Mesodermal cell (in vitro differentiated cells): ENCODE measurements at regions not wholly inside any gene's neighbourhood (a gene's known extent, or its start where the extent isn't known, plus 50 kb on each side); places are given as distances from the start of the nearest gene placed in this dataset.

Experiments
- H3K27ac ChIP-seq: 2 replicates; pipeline ENCODE4 v1.7.0; 2013; ENCODE audit warnings: mild to moderate bottlenecking, low read depth, low read length, moderate library complexity; ENCODE audit not compliant: severe bottlenecking
- H3K36me3 ChIP-seq: 2 replicates; pipeline ENCODE4 v1.7.1; 2013; ENCODE audit warnings: mild to moderate bottlenecking, low read length, moderate library complexity; ENCODE audit not compliant: control insufficient read depth, insufficient read depth
- H3K4me1 ChIP-seq: one replicate; pipeline ENCODE4 v1.7.1; 2013; ENCODE audit warnings: mild to moderate bottlenecking, low read length; ENCODE audit not compliant: insufficient read depth, control insufficient read depth, poor library complexity, severe bottlenecking
- H3K4me3 ChIP-seq: 2 replicates; pipeline ENCODE4 v1.7.0; 2013; ENCODE audit warnings: low read length, control low read depth, mild to moderate bottlenecking; ENCODE audit not compliant: insufficient read depth, poor library complexity, severe bottlenecking; ENCODE audit errors: extremely low read depth
- H3K9me3 ChIP-seq: 2 replicates; pipeline ENCODE4 v1.7.1; 2013; ENCODE audit warnings: mild to moderate bottlenecking, low read length, moderate library complexity; ENCODE audit not compliant: control insufficient read depth
- WGBS, 2 experiments: methylation state at CpG; one replicate each; pipeline ENCODE4 v1.1.5; 2013; ENCODE audit warnings: missing lambda C conversion rate in 2 of 2; ENCODE audit not compliant: insufficient coverage in 2 of 2; 5-methylcytosine and 5-hydroxymethylcytosine counted together

DNA sequence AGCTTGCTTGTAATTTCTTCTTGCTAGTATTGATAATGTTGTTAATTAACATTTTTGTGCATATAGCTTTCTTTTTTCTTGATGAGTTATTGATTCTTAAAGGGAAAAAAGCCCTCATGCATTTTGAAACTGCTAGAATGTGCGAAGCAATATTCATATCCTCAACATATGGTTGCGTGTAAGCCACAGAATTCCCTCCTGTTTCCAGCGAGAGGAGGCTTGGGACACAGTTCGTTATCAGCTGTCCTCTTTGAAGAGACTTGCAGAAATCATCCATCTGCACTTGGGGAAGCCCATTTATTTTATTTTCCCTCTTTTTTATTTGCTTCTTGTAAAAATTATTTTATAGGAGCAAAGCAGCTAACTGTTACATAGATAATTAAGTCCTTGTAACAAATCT lies 398.0 kb downstream of the ADRA2A start:
- 90 to 94% methylated on average over 3 to 4 of the region's 4 CpGs for WGBS, 2 experiments
- no peaks in the 10 kb centered on the region for H3K9me3 ChIP-seq
- H3K4me1 ChIP-seq = no peaks in the 10 kb centered on the region
- H3K27ac ChIP-seq = no peak overlapping the region
- no peaks in the 10 kb centered on the region for H3K36me3 ChIP-seq
- no peak overlapping the region for H3K4me3 ChIP-seq

DNA sequence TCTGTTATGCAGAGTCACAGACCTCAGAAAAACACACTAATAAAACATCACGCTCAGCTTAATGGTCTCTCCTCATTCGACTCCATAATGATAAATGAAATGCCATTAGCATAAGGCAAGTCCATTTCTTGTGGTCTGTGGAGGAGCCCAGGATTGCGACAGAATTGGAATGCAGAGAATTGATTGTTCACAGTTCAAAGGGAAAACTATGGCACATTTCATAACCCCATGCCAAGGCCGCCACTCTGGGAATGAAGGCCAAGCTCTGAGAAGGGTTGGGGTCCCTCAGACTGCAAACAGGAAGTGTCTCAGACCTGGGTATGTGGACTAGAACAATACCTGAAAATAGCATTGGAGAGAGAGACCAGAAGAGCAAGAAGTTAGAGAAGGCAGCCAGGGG lies 398.9 kb downstream of the ADRA2A start:
- 80 to 86% methylated on average over 1 to 3 of the region's 4 CpGs for WGBS, 2 experiments
- Histone ChIP-seq H3K4me3 (no peak overlapping the region), H3K27ac (no peak overlapping the region), H3K9me3 (no peaks in the 10 kb centered on the region), H3K4me1 (no peaks in the 10 kb centered on the region), H3K36me3 (no peaks in the 10 kb centered on the region)

DNA sequence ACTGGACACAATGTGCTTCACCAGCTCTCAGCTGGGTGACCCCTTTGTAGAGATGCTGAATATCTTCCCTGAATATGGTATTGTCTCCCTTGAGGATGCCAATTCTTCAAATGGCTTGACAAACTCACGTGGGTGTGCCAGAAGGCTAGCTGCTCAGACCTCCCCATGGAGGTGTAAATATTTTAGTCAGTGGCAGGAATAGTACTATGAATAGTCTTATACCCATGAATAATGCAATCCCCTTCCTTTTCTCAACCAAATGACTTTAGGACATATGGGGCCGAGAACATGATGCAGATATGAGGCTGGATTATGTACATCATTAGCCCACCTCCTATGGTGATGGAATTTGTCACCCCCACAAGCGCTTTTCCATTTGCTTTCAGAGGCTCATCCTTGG lies 401.8 kb downstream of the ADRA2A start:
- no peaks in the 10 kb centered on the region for H3K9me3 ChIP-seq
- WGBS, 2 experiments = no CpG with 5 or more reads among the region's 3 CpGs
- no peaks in the 10 kb centered on the region for H3K36me3 ChIP-seq
- no peak overlapping the region for H3K27ac ChIP-seq
- no peaks in the 10 kb centered on the region for H3K4me1 ChIP-seq
- H3K4me3 ChIP-seq = no peak overlapping the region

DNA sequence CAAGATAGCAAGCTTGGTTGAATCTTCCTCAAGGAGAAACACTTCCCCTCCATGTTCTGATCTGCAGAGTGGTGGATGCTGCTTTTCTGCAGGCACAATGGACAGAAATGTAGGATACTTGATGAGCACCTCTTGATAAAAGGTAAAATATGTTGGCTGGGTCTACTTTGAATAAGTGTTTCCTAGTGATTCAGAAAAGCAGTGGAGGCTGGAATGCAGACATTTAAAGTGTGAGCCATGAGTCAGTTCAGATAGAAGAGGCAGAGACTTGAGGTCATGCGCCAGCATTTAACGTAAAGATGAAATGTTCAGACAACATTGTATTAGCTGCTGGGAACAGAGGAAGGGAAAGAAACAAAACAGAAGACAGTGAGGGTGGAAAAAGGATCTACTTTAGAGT lies 403.1 kb downstream of the ADRA2A start:
- Histone ChIP-seq H3K4me3 (no peak overlapping the region), H3K4me1 (no peaks in the 10 kb centered on the region), H3K36me3 (no peaks in the 10 kb centered on the region), H3K9me3 (no peaks in the 10 kb centered on the region), H3K27ac (no peak overlapping the region)
- WGBS, 2 experiments = 100% methylated on average over 1 to 2 of the region's 2 CpGs

- Histone ChIP-seq H3K27ac (no peak overlapping the region), H3K9me3 (no peaks in the 10 kb centered on the region), H3K36me3 (no peaks in the 10 kb centered on the region), H3K4me3 (no peak overlapping the region), H3K4me1 (no peaks in the 10 kb centered on the region)
- WGBS, 2 experiments = 90 to 95% methylated on average over 2 of the region's 5 CpGs
Measured at GRCh38 chr10:111481261-111481826, 404.5 kb downstream of the ADRA2A start.

DNA sequence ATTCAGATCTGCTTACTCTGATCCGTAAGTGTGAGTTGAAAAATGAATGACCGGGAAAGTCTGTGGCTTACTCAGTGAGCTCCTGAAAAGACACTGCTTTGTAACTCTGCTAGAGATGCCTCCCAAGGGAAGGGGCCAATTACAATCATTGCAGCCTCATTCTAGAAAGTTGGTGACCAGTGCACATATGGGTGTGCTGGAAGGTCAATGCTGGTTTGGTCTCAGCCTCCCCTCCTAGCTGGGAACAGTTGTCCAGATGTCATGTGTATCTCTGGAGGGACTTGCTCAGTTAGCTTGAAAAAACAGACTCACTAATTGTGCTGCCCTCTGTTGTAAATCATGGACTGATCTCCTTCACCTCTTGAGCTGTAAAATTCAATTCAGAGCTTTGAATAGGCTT lies 405.0 kb downstream of the ADRA2A start:
- no peaks in the 10 kb centered on the region for H3K36me3 ChIP-seq
- no peaks in the 10 kb centered on the region for H3K9me3 ChIP-seq
- no peak overlapping the region for H3K27ac ChIP-seq
- no peaks in the 10 kb centered on the region for H3K4me1 ChIP-seq
- H3K4me3 ChIP-seq = no peak overlapping the region
- 92 to 100% methylated on average over 2 of the region's 2 CpGs for WGBS, 2 experiments

DNA sequence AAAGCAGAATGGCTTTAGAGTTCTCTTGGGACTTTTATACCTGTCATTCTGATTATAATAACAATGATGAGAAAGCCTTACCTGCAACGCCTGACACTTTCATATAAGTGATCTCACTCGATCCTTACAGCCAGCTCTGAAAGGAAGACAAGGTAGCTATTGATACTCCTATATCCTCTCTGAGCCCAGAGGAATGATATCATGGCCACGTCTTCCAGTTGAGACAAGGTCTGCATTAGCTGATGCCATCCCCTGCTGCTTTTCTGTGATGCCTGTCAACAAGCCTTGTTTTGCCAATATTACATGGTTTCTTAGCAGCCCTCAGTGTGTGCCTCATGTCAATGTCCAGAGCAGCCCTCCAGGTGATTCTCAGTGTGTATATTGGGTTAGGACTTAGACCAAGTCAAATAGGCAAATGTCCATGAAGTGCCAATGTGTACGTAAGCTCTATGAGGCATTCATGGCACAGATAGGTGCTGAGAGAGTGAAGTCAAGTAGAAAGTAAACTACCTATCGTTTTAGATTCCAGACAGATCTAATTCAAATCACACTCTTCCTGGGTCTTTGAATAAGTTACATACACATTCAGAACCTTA lies 405.9 kb downstream of the ADRA2A start:
- Histone ChIP-seq H3K4me1 (no peaks in the 10 kb centered on the region), H3K4me3 (no peak overlapping the region), H3K36me3 (no peaks in the 10 kb centered on the region), H3K9me3 (peaks cover 1% of the 10 kb centered on the region), H3K27ac (no peak overlapping the region)
- 77 to 93% methylated on average over 1 to 2 of the region's 5 CpGs for WGBS, 2 experiments

- WGBS, 2 experiments = 86 to 90% methylated on average over 2 to 3 of the region's 3 CpGs
- no peaks in the 10 kb centered on the region for H3K36me3 ChIP-seq
- no peak overlapping the region for H3K4me3 ChIP-seq
- H3K9me3 ChIP-seq = peaks cover 16% of the 10 kb centered on the region
- no peak overlapping the region for H3K27ac ChIP-seq
- no peaks in the 10 kb centered on the region for H3K4me1 ChIP-seq
Measured at GRCh38 chr10:111485767-111486166, 408.9 kb downstream of the ADRA2A start.

- WGBS, 2 experiments = 67 to 100% methylated on average over 1 of the region's 1 CpG
- H3K36me3 ChIP-seq = no peaks in the 10 kb centered on the region
- H3K9me3 ChIP-seq = peaks cover 19% of the 10 kb centered on the region
- H3K4me1 ChIP-seq = no peaks in the 10 kb centered on the region
- H3K4me3 ChIP-seq = no peak overlapping the region
- H3K27ac ChIP-seq = no peak overlapping the region
Measured at GRCh38 chr10:111486346-111486745, 409.5 kb downstream of the ADRA2A start.

DNA sequence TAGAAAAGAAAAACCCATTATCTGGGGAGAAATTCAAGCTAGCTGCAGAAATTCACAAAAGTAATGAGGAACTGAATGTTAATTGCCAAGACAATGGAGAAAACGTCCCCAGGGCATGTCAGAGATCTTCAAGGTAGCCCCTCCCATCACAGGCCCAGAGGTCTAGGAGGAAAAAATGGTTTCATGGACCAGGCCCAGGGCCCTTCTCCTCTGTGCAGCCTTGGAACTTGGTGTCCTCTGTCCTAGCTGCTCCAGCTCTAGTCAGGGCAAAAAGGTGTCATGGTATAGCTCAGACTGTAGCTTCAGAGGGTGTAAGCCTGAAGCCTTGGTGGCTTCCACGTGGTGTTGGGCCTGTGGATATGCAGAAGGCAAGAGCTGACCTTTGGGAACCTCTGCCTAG lies 411.8 kb downstream of the ADRA2A start:
- Histone ChIP-seq H3K36me3 (no peaks in the 10 kb centered on the region), H3K9me3 (peaks cover 19% of the 10 kb centered on the region), H3K27ac (no peak overlapping the region), H3K4me1 (no peaks in the 10 kb centered on the region), H3K4me3 (no peak overlapping the region)
- WGBS, 2 experiments = 42 to 58% methylated on average over 2 of the region's 2 CpGs

DNA sequence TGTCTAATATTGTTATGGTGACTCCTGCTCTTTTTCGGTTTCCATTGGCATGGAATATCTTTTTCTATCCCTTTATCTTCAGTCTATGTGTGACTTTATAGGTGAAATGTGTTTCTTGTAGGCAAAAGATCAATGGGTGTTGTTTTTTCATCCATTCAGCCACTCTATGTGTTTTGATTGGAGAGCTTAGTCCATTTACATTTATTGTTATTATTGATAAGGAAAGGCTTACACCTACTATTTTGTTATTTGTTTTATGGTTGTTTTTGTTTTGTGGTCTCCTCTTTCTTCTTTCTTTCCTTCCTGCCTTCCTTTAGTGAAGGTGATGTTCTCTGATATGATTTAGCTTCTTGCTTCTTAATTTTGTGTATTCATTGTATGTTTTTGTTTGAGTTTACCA lies 414.3 kb downstream of the ADRA2A start:
- H3K36me3 ChIP-seq = no peaks in the 10 kb centered on the region
- no CpG with 5 or more reads among the region's 1 CpG for WGBS, 2 experiments
- no peaks in the 10 kb centered on the region for H3K4me1 ChIP-seq
- H3K27ac ChIP-seq = no peak overlapping the region
- peaks cover 19% of the 10 kb centered on the region for H3K9me3 ChIP-seq
- no peak overlapping the region for H3K4me3 ChIP-seq
